ENCODE measurements at regions not wholly inside any gene's neighbourhood (a gene's known extent, or its start where the extent isn't known, plus 50 kb on each side); places are given as distances from the start of the nearest gene placed in this dataset.
A peak's percentile ranks its signal among the peaks of the same experiment; 100 is the strongest.

DNA sequence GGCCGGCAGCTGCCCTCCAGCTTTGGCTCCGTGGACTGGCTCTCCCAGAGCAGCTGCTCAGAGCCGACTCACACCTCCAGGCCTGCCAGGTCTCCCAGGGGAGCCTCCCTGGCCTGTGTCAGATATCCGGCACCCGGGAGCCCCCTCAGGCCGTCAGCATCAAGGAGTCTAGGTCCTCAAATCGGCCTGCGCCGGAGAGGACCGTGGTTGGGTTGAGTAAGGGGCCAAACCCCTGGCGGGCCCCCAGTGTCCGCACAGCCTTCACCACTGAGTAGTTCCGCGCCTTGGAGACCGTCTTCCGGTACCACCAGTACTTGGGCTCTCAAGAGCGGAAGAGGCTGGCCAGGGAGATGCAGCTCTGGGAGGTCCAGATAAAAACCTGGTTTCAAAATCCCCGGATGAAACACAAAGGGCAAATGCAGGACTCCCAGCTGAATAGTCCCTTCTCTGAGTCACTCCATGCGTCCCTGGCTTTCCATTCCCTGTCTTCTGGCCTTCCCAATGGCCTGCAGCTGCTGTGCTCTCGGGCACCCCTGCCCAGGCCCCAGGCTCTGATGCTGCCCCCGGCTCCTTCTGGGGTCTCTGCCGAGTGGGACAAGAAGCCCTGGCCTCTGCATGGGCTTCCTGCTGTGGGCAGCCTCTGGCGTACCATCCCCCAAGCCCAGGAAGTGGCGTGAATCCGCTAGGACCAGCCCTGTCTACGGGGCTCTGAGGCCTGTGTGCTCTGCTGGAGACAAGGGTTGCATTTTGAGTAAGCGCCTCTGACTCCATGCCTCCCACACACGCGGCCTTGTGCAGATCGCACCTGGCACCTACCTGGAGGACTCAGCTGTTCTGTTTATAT is 245.1 kb upstream of the ATXN7L3B start:
- POLR2A ChIA-PET (ENCODE audit: partially characterized antibody): interaction anchor here (0.6 kb wide), 1 partner anchor 30 kb away, joined by 3 read pairs; no protein-coding TSS in a partner anchor
- CTCF ChIA-PET (ENCODE audit: partially characterized antibody): interaction anchor here (1.0 to 1.4 kb wide), 3 partner anchors 9 to 357 kb away, joined by 3 to 4 read pairs (median 3); no protein-coding TSS in a partner anchor

More for the DNA sequence above, 245.1 kb upstream of the ATXN7L3B start:
- Histone ChIP-seq H3K18ac (ENCODE audit: extremely low read depth, low read length) (no peak overlapping the region), H4K20me1 (replicated peaks in 1 of 2; ENCODE audit: control insufficient read depth in 1 of 2, insufficient read depth in 2 of 2, low read length in 2 of 2) (no peaks in the 10 kb centered on the region), H4K5ac (ENCODE audit: insufficient read length, low read depth, low read length) (no peak overlapping the region), H3K27me3 (replicated peaks in 1 of 4; ENCODE audit: control insufficient read depth in 3 of 4, extremely low read depth in 1 of 4, insufficient read depth in 3 of 4, low read length in 3 of 4) (no peaks in the 10 kb centered on the region), H3K23me2 (ENCODE audit: low read depth, low read length) (no peaks in the 10 kb centered on the region), H2BK5ac (ENCODE audit: low read depth, low read length) (no peak overlapping the region), H2BK12ac (ENCODE audit: low read depth, low read length) (peak overlapping the region; percentile 51; the same call in 1 of the 2 replicates), H3K23ac (ENCODE audit: insufficient read length) (no peak overlapping the region), H4K8ac (ENCODE audit: extremely low read depth, insufficient read depth, low read length) (peak overlapping the region; percentile 51), H3K36me3 (ENCODE audit: control insufficient read depth in 2 of 4, insufficient read depth in 4 of 4, low read length in 3 of 4) (no peaks in the 10 kb centered on the region), H3K79me2 (ENCODE audit: control insufficient read depth in 1 of 2, insufficient read depth in 2 of 2, low read length in 2 of 2) (no peaks in the 10 kb centered on the region), H3K4me2 (ENCODE audit: insufficient read depth in 1 of 2, low read depth in 2 of 2, low read length in 2 of 2) (no peak overlapping the region), H3K4me1 (replicated peaks in 1 of 4; ENCODE audit: control insufficient read depth in 3 of 4, insufficient read depth in 4 of 4, low read length in 3 of 4) (peaks cover 0 to 7% (median 0%) of the 10 kb centered on the region in 4 experiments; a peak in 1 of 7 replicates), H4K91ac (replicated peaks; ENCODE audit: insufficient read length, low read length) (no peak overlapping the region), H2AK5ac (ENCODE audit: low read depth, low read length) (no peak overlapping the region), H2BK20ac (ENCODE audit: low read length) (no peak overlapping the region), H2BK15ac (ENCODE audit: low read length) (no peak overlapping the region), H2BK120ac (replicated peaks; ENCODE audit: low read depth, low read length) (no peak overlapping the region), H3K4me3 (ENCODE audit: extremely low read depth in 1 of 4, insufficient read depth in 2 of 4, low read depth in 3 of 4, low read length in 4 of 4) (no peak overlapping the region), H3K4ac (replicated peaks; ENCODE audit: insufficient read length, low read depth, low read length) (no peak overlapping the region), H3K56ac (replicated peaks; ENCODE audit: insufficient read length, low read depth, low read length) (no peak overlapping the region), H3K79me1 (ENCODE audit: low read depth, low read length) (no peaks in the 10 kb centered on the region), H3K14ac (ENCODE audit: insufficient read length) (no peak overlapping the region), H2AFZ (ENCODE audit: low read length) (0 out of 2 replicates have a peak overlapping the region, but pooled peaks have one; percentile 68), H3K27ac (ENCODE audit: low read depth, low read length) (no peak overlapping the region), H3K9me3 (ENCODE audit: insufficient read depth in 2 of 2, low read depth in 1 of 2, low read length in 1 of 2) (no peaks in the 10 kb centered on the region), H3K9ac (replicated peaks in 1 of 4; ENCODE audit: extremely low read depth in 1 of 4, low read depth in 3 of 4, low read length in 3 of 4) (no peak overlapping the region)
- 90% methylated on average over 29 of the region's 30 CpGs; no CpG with 5 or more reads in 1 of the 2 experiments for WGBS, 2 experiments (ENCODE audit: extremely low coverage in 1 of 2, insufficient coverage in 1 of 2, insufficient read length in 1 of 2, insufficient replicate concordance in 2 of 2, low coverage in 1 of 2, low lambda C conversion rate in 2 of 2, missing lambda C conversion rate in 1 of 2)
- FAIRE-seq (no peak), DNase-seq (ENCODE audit: low read depth in 1 of 2, low spot score in 2 of 2) (no peak)
- TF ChIP-seq SP1 (IDR thresholded peaks at IDR 0.05; ENCODE audit: low read depth, low read length) (0 out of 2 replicates have a peak, but pooled peaks have one; percentile 30), JUND (IDR thresholded peaks at IDR 0.05; ENCODE audit: low read length) (no peak)

Data from H1 (cell line).